GM19324 (cell line): ENCODE measurements at regions not wholly inside any gene's neighbourhood (a gene's known extent, or its start where the extent isn't known, plus 50 kb on each side); places are given as distances from the start of the nearest gene placed in this dataset.

Experiments used
- ATAC-seq: cut with Tn5 transposase; IDR thresholded peaks from one replicate; pipeline ENCODE4 v1.9.1; 2021; ENCODE audit warnings: mild to moderate bottlenecking, moderate library complexity; ENCODE audit not compliant: unreplicated experiment, low FRiP score

GRCh38 chr2:16250466-16250865 is 310.1 kb downstream of the MYCN start:
- no peak for ATAC-seq

DNA sequence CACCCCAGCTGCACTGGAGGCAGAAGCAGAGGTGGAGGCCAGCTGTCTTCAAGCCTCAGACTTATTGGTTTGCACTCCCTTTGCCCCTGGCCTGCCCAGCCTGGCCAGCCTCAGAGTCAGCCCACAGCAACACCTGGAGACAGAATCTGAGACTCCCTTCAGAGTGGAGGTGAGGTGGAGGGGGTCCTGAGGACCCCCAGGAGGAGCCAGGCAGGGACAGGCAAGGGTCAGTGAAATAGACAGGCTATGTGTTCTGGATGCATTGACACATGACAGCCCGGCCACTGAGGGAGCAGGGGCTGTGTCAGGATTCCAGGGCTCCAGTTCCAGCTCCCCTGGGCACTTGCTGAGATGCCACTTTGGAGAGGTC is 309.7 kb downstream of the MYCN start:
- ATAC-seq: no peak

- ATAC-seq: no peak
Measured at GRCh38 chr2:16249246-16250055, 309.1 kb downstream of the MYCN start.

DNA sequence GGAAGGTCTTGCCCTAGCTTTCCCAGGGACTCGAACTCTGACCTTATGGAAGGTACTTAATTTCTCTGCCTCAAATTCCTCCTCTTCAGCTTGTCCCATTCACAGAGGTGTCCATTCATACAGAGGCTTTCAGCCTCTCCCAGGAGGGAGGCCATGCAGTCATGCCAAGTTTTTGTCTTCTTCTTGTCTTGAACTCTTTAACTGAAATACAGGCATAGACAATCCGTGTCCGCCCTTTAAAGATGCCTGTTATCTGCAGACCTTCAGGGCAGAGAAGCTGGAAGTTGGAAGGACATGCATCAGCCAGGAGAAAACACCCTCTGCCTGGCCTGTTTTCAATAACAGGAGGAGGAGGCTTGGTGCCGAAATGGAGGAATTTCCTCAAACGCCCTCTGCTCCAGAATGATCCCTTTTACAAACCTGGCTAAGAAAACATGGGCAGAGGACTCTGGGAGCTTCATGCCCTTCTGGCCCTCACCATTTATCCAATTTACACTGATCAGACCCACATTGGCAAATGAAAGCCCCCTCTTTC is 308.3 kb downstream of the MYCN start:
- no peak for ATAC-seq

DNA sequence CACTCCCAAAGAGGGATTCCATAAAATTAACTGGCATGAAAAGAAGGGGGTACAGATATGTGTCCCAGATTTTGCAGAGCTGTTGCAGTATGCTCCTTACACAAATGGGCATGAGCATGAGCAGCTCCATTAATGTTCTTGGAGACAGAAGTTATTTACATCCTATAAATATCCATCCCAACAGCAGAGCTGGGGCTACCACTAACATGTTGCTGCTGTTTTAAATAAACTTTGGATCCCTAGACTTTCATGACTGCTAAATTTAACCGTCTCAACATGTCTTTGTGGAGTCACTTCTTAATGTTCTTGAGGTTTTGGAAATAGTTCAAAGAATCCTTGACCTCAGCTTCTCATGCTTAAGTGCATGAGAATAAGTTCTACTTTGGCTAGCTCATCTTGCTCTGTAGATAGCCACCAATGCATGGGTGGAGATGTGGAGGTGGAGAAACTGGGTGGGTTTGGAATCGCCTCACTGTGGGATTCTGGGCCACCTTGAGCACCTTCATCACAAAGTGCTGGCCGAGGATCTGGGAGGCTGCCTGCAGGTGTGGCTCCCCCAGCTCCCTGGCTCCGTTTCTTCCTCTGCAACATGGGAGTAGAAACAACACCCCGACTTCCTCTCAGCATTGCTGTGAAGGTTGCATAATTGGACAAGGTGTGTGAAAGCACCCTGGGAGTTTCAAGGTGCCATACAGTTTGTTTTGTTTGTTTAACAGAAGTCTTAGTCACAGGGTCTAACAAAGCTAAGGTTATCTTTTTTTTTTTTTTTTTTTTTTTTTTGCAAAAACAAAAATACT is 307.2 kb downstream of the MYCN start:
- no peak for ATAC-seq

- no peak for ATAC-seq
Measured at GRCh38 chr2:16246911-16247310, 306.6 kb downstream of the MYCN start.

DNA sequence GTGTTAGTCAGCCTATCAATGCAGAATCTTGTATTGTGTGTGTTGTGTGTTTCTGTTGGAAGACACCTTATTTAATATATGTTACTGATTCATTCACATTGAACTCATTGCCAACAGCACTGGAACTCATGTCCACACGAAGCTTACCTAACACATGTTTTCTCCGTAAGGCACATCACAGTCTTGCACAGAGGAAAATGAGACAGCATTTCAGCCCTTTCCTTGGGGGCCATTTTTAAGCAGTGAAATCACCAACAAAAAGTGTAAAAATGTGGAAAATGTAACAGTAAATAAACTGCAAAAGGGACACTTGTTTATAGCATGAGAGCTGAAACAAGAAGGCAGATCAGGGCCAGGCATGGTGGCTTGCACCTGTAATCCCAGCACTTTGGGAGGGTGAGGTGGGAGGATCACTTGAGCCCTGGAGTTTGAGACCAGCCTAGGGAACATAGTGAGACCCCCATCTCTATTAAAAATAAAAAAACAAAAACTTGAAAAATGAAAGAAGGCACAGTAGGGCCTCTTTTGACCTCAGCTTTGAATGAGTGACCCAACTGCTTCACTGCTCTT is 306.0 kb downstream of the MYCN start:
- no peak for ATAC-seq

- ATAC-seq: no peak
Measured at GRCh38 chr2:16245481-16246054, 305.2 kb downstream of the MYCN start.

- no peak for ATAC-seq
Measured at GRCh38 chr2:16244966-16245320, 304.6 kb downstream of the MYCN start.

DNA sequence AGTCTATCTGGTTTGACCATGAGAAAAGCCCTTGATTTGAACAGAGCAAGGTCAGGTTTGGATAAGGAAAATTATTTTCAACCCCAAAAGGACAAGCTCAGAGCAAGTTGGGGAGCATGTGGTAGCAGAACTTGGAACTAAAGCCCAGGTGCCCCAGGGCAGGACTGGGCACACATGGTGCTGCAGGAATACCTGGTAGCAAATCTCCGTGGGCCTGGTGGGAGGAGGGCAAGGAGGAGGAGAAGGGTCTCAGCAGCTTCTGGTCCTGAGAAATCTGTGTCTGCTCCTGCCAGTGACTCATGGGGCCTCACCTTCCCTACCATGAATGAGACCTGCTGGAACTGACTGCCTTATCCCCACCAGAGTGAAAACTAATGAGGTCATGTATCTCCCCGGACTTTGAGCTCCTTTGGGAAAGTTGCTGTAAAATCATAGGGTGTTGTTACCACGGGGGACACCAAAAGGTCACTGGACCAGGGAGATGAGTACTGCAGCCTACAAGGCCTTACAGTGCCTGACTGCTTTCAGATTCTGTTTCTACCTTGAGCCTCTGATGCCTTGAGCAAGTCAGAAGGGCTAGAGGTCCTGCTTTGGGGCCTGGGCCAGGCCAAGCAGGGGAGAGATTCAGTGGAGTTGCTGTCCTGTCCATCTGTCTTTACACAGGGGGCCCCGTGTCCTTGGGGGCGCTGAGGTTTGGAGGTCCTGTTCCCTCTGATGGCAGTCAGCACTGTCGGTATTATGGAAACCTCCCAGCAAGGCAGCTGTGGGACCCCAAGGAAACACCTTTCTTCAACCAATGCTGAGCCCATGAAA is 304.0 kb downstream of the MYCN start:
- ATAC-seq: no peak

DNA sequence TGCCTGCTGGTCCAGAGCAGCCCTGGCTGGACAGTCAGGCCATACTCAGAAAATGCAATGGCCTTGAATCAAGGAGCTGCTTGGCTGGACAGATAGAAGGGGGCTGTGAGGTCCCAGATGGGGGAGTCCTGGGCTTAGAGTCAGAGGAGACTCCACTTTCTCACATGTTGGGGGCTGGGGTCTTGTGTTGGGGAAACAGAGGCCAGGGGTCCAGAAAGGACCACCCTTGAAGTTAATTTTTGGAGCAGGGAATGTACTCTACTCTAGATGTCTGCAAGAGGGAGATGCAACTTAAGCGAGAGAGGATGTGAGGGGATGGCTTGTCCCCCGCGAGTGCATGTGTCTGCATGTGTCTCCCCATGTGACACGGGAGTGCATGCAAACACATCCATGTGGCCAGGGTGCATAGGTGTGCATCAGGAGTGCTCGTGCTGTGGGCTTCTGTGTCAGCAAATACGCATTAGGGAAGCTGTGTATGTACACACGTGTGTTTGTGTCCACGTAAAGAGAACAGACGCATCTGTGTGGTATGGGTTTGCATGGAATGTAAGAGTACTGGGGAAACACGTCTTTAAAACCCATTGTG is 303.2 kb downstream of the MYCN start:
- no peak for ATAC-seq

DNA sequence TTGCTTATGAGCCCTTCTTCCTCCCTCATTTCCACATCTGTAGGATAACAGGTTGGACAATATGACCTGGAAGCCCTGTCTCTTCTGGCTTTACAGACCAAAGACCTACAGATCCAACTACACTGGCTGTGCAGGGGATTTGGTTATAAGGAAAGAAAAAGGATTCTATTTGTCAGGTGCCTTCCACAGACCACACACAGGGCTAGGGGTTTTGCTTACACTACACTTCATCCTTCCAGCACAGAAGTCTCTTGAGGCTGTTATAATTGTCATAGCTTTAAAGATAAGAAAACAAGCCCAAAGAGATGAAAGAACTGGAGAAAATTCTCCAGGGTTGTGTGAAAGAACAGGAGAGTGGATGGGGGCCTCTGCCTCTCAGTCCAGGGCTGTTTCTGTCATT is 302.6 kb downstream of the MYCN start:
- no peak for ATAC-seq

DNA sequence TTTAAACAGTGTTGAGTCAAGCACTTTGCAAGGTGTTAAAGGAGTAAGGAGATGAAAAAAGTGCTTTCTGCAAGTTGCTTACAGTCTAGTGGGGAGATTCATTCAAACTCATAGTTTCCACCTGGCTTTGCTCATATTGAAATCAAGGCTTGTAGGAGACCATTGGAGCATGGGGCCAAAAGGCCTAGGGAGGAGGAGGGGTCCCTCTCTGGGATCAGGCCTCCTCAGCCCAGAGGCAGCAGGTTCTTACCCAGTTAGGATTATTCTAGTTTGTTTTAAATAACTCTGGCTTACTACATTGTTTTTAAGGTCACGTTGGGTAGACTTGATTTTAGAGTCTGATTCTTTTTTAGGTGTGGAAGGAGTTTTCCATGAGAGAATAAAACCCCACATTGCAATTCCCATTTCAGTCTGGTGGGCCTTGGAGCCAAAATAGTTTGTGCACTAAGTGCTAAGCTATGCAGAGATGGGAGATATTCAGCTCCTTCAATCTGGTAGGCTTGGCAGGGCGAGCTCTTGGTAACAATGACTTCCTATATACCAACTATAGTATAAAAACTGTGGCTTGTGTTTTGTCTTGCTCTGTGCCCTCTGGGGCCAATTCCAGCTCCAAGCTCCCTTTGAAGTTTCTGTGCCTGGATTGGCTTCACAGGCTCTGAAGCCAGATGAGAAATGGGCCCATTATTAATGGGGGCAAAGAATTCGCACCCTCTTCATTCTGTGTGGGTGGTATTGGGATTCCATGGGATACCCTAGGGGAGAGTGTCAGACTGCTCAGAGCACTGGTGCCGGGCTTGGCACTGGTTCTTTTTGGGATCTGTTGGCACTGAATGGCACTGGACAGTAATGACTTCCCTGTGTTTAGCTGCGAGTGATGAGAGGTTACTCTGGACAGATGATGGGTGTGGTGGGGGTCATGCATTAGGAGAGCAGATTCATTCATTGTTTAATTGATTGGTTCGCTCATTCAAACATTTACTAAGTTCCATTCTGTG is 301.1 kb downstream of the MYCN start:
- ATAC-seq: no peak

GRCh38 chr2:16240402-16240801 is 300.1 kb downstream of the MYCN start:
- ATAC-seq: no peak

DNA sequence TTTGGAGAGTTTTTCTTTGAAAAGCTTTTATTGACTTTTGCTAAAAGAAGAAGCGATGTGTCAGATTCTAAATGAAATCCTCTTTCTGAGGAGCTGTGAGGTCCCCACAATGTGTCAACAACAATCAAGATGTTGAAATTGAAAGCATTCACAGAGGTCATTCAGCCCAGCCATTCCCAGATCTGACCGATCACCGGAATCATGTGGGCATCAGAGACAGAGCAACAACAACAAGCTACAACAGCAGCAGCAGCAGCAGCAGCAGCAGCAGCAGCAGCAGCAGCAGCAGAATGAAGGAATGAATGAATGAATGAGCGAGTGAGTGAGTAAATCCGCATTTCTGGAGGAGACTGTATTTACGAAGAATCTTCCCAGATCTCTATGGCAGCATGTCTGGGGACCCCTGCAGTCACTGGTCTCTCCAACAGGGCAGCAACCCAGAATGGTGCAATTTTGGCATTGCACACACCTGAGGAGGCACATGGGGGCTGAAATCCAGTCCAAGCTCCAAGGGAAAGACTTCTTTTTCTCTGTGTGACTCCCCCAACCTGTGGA is 299.0 kb downstream of the MYCN start:
- no peak for ATAC-seq

DNA sequence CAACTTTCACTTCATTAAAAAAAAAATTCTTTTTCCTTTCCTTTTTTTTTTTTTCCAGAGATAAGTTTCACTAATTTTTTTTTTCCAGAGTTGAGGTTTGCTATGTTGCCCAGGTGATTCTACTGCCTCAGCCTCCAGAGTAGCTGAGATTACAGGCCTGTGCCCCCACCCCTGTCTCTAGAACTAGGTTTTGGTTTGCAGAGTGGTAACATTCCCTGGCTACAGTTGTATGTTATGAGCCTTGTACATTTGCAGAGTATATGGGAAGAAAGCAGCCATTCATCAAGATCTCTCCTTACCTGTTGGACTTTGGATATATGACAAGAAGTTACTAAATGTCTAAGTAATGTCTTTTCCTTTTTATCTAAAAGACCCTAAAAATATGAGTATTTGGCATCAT is 298.4 kb downstream of the MYCN start:
- no peak for ATAC-seq

- ATAC-seq: no peak
Measured at GRCh38 chr2:16238001-16238761, 297.8 kb downstream of the MYCN start.

DNA sequence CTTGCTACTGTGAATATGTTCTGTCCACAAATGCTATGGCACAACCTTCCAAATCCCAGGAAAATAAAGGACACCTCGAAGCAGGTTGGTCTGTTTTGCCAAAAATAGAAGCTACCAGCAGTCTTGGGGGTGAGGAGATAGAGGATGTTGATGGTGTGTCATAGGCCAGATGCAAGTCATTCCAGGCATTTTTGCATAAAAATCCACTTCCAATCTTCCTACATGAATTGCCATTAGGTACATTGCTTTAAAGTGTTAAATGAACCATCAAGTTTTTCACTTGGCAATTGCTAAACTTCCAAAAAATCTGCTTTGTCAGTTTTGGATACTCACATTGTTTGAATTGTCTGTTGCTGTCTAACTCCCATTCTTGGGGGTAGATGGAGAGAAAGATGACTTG is 295.4 kb downstream of the MYCN start:
- ATAC-seq: no peak
